Calu3 (cell line): ENCODE measurements at regions not wholly inside any gene's neighbourhood (a gene's known extent, or its start where the extent isn't known, plus 50 kb on each side); places are given as distances from the start of the nearest gene placed in this dataset.

Experiments
- BruUV-seq: library from RNA; stranded (reverse); fragments of 400-500 nt; replicated peaks from 2 replicates; lab custom pipeline; 2021; lab: Mats Ljungman, UMichigan
- CTCF ChIA-PET: fragments of 300-600 bp; sonication (Branson Sonifier 250); formaldehyde crosslinking; loops from one replicate; lab custom pipeline; 2022; ENCODE audit warnings: antibody characterized with exemption; lab: Charles Lee
- DNase-seq: peaks from one replicate; pipeline ENCODE4 v3.0.0; 2022
- H3K27ac Mint-ChIP-seq: one replicate; pipeline ENCODE4 v1.8.0; 2022; ENCODE audit warnings: mixed read lengths; ENCODE audit not compliant: unreplicated experiment
- H3K27me3 Mint-ChIP-seq: one replicate; pipeline ENCODE4 v1.8.0; 2022; ENCODE audit warnings: mixed read lengths; ENCODE audit not compliant: unreplicated experiment
- H3K36me3 Mint-ChIP-seq: one replicate; pipeline ENCODE4 v1.8.0; 2022; ENCODE audit warnings: mild to moderate bottlenecking, moderate library complexity, mixed read lengths; ENCODE audit not compliant: insufficient read depth, unreplicated experiment
- H3K4me1 Mint-ChIP-seq: one replicate; pipeline ENCODE4 v1.8.0; 2022; ENCODE audit warnings: mild to moderate bottlenecking, low read depth, mixed read lengths; ENCODE audit not compliant: unreplicated experiment
- H3K4me3 Mint-ChIP-seq: one replicate; pipeline ENCODE4 v1.8.0; 2022; ENCODE audit warnings: mild to moderate bottlenecking, low read depth, moderate library complexity, mixed read lengths; ENCODE audit not compliant: unreplicated experiment
- H3K9me3 Mint-ChIP-seq: one replicate; pipeline ENCODE4 v1.8.0; 2022; ENCODE audit warnings: low read depth, mixed read lengths; ENCODE audit not compliant: unreplicated experiment
- intact Hi-C: fragments of 100-400 bp; cut with micrococcal nuclease; formaldehyde crosslinking; loops from one replicate; pipeline ENCODE4 v1.10.0; 2022; ENCODE audit not compliant: unreplicated experiment
- TF ChIP-seq, protein P1 (sequence below): fragments of 200-600 bp; IDR thresholded peaks from one replicate; pipeline ENCODE4 v1.8.0; 2022; ENCODE audit warnings: antibody characterized with exemption; ENCODE audit not compliant: unreplicated experiment

GRCh38 chr5:86878250-86878649 is 260.5 kb downstream of the COX7C start:
- CTCF ChIA-PET, result no interaction called here
- no peaks in the 10 kb centered on the region for H3K36me3 Mint-ChIP-seq
- no peak overlapping the region for H3K4me3 Mint-ChIP-seq
- no peak for DNase-seq
- TF ChIP-seq, protein P1, sequence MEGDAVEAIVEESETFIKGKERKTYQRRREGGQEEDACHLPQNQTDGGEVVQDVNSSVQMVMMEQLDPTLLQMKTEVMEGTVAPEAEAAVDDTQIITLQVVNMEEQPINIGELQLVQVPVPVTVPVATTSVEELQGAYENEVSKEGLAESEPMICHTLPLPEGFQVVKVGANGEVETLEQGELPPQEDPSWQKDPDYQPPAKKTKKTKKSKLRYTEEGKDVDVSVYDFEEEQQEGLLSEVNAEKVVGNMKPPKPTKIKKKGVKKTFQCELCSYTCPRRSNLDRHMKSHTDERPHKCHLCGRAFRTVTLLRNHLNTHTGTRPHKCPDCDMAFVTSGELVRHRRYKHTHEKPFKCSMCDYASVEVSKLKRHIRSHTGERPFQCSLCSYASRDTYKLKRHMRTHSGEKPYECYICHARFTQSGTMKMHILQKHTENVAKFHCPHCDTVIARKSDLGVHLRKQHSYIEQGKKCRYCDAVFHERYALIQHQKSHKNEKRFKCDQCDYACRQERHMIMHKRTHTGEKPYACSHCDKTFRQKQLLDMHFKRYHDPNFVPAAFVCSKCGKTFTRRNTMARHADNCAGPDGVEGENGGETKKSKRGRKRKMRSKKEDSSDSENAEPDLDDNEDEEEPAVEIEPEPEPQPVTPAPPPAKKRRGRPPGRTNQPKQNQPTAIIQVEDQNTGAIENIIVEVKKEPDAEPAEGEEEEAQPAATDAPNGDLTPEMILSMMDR, result no peak
- peaks cover 9% of the 10 kb centered on the region for H3K4me1 Mint-ChIP-seq
- no peak overlapping the region for H3K27ac Mint-ChIP-seq
- H3K9me3 Mint-ChIP-seq, result no peaks in the 10 kb centered on the region
- no TSS peak for BruUV-seq
- no peaks in the 10 kb centered on the region for H3K27me3 Mint-ChIP-seq
- intact Hi-C loops, result no loop called here

GRCh38 chr5:86879086-86879485 is 261.3 kb downstream of the COX7C start:
- TF ChIP-seq, protein P1, result no peak
- peaks cover 9% of the 10 kb centered on the region for H3K4me1 Mint-ChIP-seq
- no TSS peak for BruUV-seq
- H3K4me3 Mint-ChIP-seq, result no peak overlapping the region
- H3K27me3 Mint-ChIP-seq, result no peaks in the 10 kb centered on the region
- intact Hi-C loops, result no loop called here
- CTCF ChIA-PET, result interaction anchor here (3.7 kb wide), 1 partner anchor 90 kb away, joined by 67 read pairs; no protein-coding TSS in a partner anchor
- H3K36me3 Mint-ChIP-seq, result no peaks in the 10 kb centered on the region
- no peaks in the 10 kb centered on the region for H3K9me3 Mint-ChIP-seq
- H3K27ac Mint-ChIP-seq, result no peak overlapping the region
- DNase-seq, result no peak

DNA sequence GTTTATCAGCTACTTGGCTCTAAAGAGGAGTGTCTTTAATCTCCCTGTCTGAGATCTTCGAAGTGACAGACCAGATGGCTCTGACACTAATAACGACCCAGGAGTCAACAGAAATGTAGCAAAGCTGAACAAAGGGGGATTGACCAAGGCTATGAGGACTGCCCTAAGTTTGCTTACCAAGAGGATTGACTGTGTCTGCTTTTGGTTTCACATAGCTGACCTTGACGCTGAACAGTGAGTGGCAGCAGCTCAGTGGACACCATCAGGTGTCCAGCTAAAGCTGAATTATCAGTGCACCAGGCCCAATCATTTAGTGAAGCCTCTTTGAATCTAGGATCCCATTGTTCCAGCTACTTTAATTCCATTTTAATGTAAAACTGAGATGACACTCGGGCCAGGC is 262.6 kb downstream of the COX7C start:
- no peak for DNase-seq
- TF ChIP-seq, protein P1, result no peak
- Mint-ChIP-seq H3K36me3 (no peaks in the 10 kb centered on the region), H3K9me3 (no peaks in the 10 kb centered on the region), H3K4me3 (no peak overlapping the region), H3K4me1 (peaks cover 9% of the 10 kb centered on the region), H3K27me3 (no peaks in the 10 kb centered on the region), H3K27ac (no peak overlapping the region)
- CTCF ChIA-PET, result interaction anchor here (1.5 to 3.7 kb wide), 2 partner anchors 88 to 130 kb away, joined by 7 to 67 read pairs; no protein-coding TSS in a partner anchor
- BruUV-seq, result no TSS peak
- intact Hi-C loops, result loop anchor here (1.0 to 5.0 kb wide), 3 partner anchors 133 to 522 kb away; no protein-coding TSS in a partner anchor

GRCh38 chr5:86880785-86881492 is 263.2 kb downstream of the COX7C start:
- Mint-ChIP-seq H3K36me3 (no peaks in the 10 kb centered on the region), H3K27ac (no peak overlapping the region), H3K27me3 (no peaks in the 10 kb centered on the region), H3K9me3 (no peaks in the 10 kb centered on the region), H3K4me3 (no peak overlapping the region), H3K4me1 (peaks cover 9% of the 10 kb centered on the region)
- intact Hi-C loops, result loop anchor here (1.0 to 5.0 kb wide), 4 partner anchors 87 to 521 kb away; no protein-coding TSS in a partner anchor
- TF ChIP-seq, protein P1, result peak; percentile 91
- CTCF ChIA-PET, result interaction anchor here (0.6 to 3.7 kb wide), 3 partner anchors 88 to 528 kb away, joined by 3 to 67 read pairs (median 7); no protein-coding TSS in a partner anchor
- DNase-seq, result peak; percentile 80
- no TSS peak for BruUV-seq
